Mesothelial cell of epicardium (in vitro differentiated cells): ENCODE measurements at regions not wholly inside any gene's neighbourhood (a gene's known extent, or its start where the extent isn't known, plus 50 kb on each side); places are given as distances from the start of the nearest gene placed in this dataset.

ENCODE experiments used
- DNase-seq, 2 experiments: peaks; one replicate each; pipeline ENCODE4 v3.0.0; 2021; ENCODE audit warnings: low spot score in 2 of 2; ENCODE audit not compliant: unreplicated experiment in 2 of 2
- H3K27ac Mint-ChIP-seq: 2 replicates; pipeline ENCODE4 v1.8.0; 2021; ENCODE audit warnings: mixed read lengths
- H3K27me3 Mint-ChIP-seq: 2 replicates; pipeline ENCODE4 v1.8.0; 2021; ENCODE audit warnings: low read depth, mixed read lengths
- H3K36me3 Mint-ChIP-seq: 2 replicates; pipeline ENCODE4 v1.8.0; 2021; ENCODE audit warnings: mixed read lengths
- H3K4me1 Mint-ChIP-seq: 2 replicates; pipeline ENCODE4 v1.8.0; 2021; ENCODE audit warnings: mixed read lengths
- H3K4me3 Mint-ChIP-seq: 2 replicates; pipeline ENCODE4 v1.8.0; 2021; ENCODE audit warnings: mild to moderate bottlenecking, moderate library complexity, mixed read lengths
- H3K9me3 Mint-ChIP-seq: 2 replicates; pipeline ENCODE4 v1.8.0; 2021; ENCODE audit warnings: mixed read lengths
- TF ChIP-seq, protein P1 (sequence below): fragments of 200-600 bp; sonication (generic); IDR thresholded peaks from one replicate; pipeline ENCODE4 v1.5.0; 2021; ENCODE audit warnings: antibody characterized with exemption; ENCODE audit not compliant: unreplicated experiment

DNA sequence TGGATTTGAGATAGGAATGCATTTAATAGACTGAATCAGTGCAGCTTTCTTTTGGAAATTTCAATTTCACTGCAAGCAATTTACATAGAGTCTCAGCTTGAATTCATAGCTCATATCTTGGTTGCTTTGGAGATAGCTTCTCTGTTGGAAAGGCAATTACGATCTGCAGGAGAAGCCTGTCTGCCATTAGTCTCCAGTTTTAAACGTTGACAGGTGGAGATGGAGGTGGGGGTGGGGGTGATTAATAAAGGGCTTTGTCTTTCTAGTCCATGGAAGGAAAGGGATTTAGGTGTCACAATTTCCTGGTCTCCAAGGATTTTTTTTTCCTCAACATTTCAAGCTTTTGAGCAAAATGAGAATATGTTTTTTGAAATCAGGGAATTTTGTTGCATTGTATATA lies 184.7 kb downstream of the CARTPT start:
- no peak for DNase-seq
- TF ChIP-seq, protein P1, sequence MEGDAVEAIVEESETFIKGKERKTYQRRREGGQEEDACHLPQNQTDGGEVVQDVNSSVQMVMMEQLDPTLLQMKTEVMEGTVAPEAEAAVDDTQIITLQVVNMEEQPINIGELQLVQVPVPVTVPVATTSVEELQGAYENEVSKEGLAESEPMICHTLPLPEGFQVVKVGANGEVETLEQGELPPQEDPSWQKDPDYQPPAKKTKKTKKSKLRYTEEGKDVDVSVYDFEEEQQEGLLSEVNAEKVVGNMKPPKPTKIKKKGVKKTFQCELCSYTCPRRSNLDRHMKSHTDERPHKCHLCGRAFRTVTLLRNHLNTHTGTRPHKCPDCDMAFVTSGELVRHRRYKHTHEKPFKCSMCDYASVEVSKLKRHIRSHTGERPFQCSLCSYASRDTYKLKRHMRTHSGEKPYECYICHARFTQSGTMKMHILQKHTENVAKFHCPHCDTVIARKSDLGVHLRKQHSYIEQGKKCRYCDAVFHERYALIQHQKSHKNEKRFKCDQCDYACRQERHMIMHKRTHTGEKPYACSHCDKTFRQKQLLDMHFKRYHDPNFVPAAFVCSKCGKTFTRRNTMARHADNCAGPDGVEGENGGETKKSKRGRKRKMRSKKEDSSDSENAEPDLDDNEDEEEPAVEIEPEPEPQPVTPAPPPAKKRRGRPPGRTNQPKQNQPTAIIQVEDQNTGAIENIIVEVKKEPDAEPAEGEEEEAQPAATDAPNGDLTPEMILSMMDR, result no peak
- Mint-ChIP-seq H3K27me3 (no peaks in the 10 kb centered on the region), H3K4me1 (peaks cover 37% of the 10 kb centered on the region), H3K9me3 (peaks cover 7% of the 10 kb centered on the region), H3K36me3 (peaks cover 5% of the 10 kb centered on the region), H3K4me3 (no peak overlapping the region), H3K27ac (no peak overlapping the region)

- H3K27ac Mint-ChIP-seq, result no peak overlapping the region
- H3K4me3 Mint-ChIP-seq, result no peak overlapping the region
- peaks cover 37% of the 10 kb centered on the region for H3K4me1 Mint-ChIP-seq
- no peak for DNase-seq
- H3K36me3 Mint-ChIP-seq, result peaks cover 5% of the 10 kb centered on the region
- TF ChIP-seq, protein P1, result no peak
- H3K9me3 Mint-ChIP-seq, result peaks cover 7% of the 10 kb centered on the region
- no peaks in the 10 kb centered on the region for H3K27me3 Mint-ChIP-seq
Observed at GRCh38 chr5:71904852-71905251, 185.8 kb downstream of the CARTPT start.

DNA sequence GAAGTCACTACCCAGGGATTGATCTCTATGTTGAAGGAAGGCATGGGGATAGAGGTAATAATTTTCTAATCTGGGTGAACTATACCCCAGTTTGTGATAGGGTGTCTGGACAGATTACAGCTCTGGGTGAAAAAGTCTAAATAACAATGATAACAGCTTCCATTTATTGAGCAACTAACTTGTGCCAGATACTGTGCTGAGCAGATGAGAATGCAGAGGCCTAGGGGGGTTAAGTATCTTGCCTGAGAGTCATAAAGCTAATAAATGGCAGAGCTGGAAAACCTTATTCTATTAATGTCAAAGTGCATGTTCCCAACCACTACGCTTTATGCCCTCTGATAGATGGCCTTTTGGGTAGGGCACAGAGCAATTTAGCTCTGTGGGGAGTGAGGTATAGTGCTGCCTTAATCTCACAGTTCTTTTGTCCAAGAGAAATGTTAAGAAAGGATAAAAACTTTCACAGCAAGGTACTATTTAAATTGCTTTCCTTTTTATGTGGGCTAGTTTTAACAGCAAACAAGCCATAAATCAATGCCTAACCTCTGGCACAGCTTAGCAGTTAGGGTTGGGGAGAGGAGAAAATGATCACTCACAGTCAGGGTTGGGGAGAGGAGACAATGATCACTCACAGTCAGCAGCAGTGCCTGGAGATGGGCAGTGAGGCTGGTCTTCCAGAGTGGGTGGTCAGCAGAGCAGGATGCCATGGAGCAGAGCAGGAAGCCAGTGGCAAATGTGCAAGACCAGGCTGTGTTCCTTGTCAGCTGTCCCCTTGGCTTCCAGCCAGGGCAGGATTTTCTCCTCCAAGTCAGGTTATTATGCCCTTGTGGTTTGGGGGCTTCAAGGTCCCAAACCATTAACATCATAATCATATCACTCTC lies 187.0 kb downstream of the CARTPT start:
- Mint-ChIP-seq H3K36me3 (peaks cover 5% of the 10 kb centered on the region), H3K27me3 (no peaks in the 10 kb centered on the region), H3K27ac (peak overlapping the region; percentile 88), H3K4me3 (no peak overlapping the region), H3K4me1 (peaks cover 37% of the 10 kb centered on the region), H3K9me3 (peaks cover 11% of the 10 kb centered on the region)
- TF ChIP-seq, protein P1, result no peak
- no peak for DNase-seq

- TF ChIP-seq, protein P1, result no peak
- peaks cover 5% of the 10 kb centered on the region for H3K36me3 Mint-ChIP-seq
- peaks cover 14% of the 10 kb centered on the region for H3K9me3 Mint-ChIP-seq
- no peak overlapping the region for H3K4me3 Mint-ChIP-seq
- H3K27ac Mint-ChIP-seq, result peak overlapping the region; percentile 88
- no peak for DNase-seq
- peaks cover 37% of the 10 kb centered on the region for H3K4me1 Mint-ChIP-seq
- H3K27me3 Mint-ChIP-seq, result no peaks in the 10 kb centered on the region
Observed at GRCh38 chr5:71907001-71907588, 188.0 kb downstream of the CARTPT start.

- peaks cover 5% of the 10 kb centered on the region for H3K36me3 Mint-ChIP-seq
- H3K27ac Mint-ChIP-seq, result peak overlapping the region; percentile 88
- no peak for DNase-seq
- TF ChIP-seq, protein P1, result no peak
- H3K4me1 Mint-ChIP-seq, result peaks cover 37% of the 10 kb centered on the region
- no peaks in the 10 kb centered on the region for H3K27me3 Mint-ChIP-seq
- H3K9me3 Mint-ChIP-seq, result peaks cover 18% of the 10 kb centered on the region
- H3K4me3 Mint-ChIP-seq, result no peak overlapping the region
Observed at GRCh38 chr5:71907608-71908145, 188.6 kb downstream of the CARTPT start.
